Gastroesophageal sphincter (tissue), 4 donors: ENCODE measurements at regions not wholly inside any gene's neighbourhood (a gene's known extent, or its start where the extent isn't known, plus 50 kb on each side); places are given as distances from the start of the nearest gene placed in this dataset.

ENCODE experiments used
- ATAC-seq: fragments of 150-250 bp; one replicate; pipeline ENCODE4 v1.9.1; 2016; ENCODE audit warnings: mild to moderate bottlenecking, moderate library complexity
- H3K27ac ChIP-seq, 4 donors: fragments of 200-600 bp; sonication (generic) in 3 of 4; 1 replicate in 3 of 4; 2 replicates in 1 of 4; pipeline ENCODE4 v1.5.1; 2016 to 2019
- H3K27me3 ChIP-seq: fragments of 200-600 bp; sonication (generic); one replicate; pipeline ENCODE4 v1.5.1; 2019
- H3K36me3 ChIP-seq, 2 donors: fragments of 200-600 bp; sonication (generic); one replicate each; pipeline ENCODE4 v1.5.1; 2019; ENCODE audit warnings: control low read depth in 1 of 2
- H3K4me1 ChIP-seq, 3 donors: fragments of 200-600 bp; sonication (generic); 1 replicate in 2 of 3; 2 replicates in 1 of 3; pipeline ENCODE4 v1.5.1; 2016 to 2019; ENCODE audit warnings: control low read depth in 2 of 3
- H3K4me3 ChIP-seq, 2 donors: fragments of 200-600 bp; sonication (generic); one replicate each; pipeline ENCODE4 v1.5.1; 2019; ENCODE audit warnings: mild to moderate bottlenecking in 1 of 2, moderate library complexity in 1 of 2
- H3K9me3 ChIP-seq, 3 donors: fragments of 200-600 bp; sonication (generic); one replicate each; pipeline ENCODE4 v1.5.1; 2017 to 2019; ENCODE audit warnings: control low read depth in 2 of 3
- EP300 ChIP-seq: sonication (generic); formaldehyde crosslinking; IDR thresholded peaks from one replicate; pipeline ENCODE4 v1.6.1; 2017; ENCODE audit warnings: antibody characterized with exemption, mild to moderate bottlenecking
- POLR2A ChIP-seq, 2 donors: fragments of 450-650 bp; IDR thresholded peaks; one replicate each; pipeline ENCODE4 v1.6.1; 2017; ENCODE audit warnings: antibody characterized with exemption in 2 of 2, mild to moderate bottlenecking in 2 of 2, moderate library complexity in 1 of 2
- POLR2AphosphoS5 ChIP-seq: sonication (generic); formaldehyde crosslinking; IDR thresholded peaks from one replicate; pipeline ENCODE4 v1.6.1; 2017; ENCODE audit warnings: antibody characterized with exemption
- WGBS, 2 donors: methylation state at CpG; one replicate each; pipeline ENCODE4 v1.1.5; 2018; ENCODE audit warnings: low coverage in 1 of 2; 5-methylcytosine and 5-hydroxymethylcytosine counted together
- TF ChIP-seq, protein P1 (sequence below), 4 experiments: fragments of 200-600 bp in 2 of 4; fragments of 450-650 bp in 2 of 4; sonication (generic) in 1 of 4; IDR thresholded peaks; one replicate each; pipeline ENCODE4 v1.5.1; 2017 to 2019; ENCODE audit warnings: antibody characterized with exemption in 4 of 4, mild to moderate bottlenecking in 2 of 4, moderate library complexity in 2 of 4

DNA sequence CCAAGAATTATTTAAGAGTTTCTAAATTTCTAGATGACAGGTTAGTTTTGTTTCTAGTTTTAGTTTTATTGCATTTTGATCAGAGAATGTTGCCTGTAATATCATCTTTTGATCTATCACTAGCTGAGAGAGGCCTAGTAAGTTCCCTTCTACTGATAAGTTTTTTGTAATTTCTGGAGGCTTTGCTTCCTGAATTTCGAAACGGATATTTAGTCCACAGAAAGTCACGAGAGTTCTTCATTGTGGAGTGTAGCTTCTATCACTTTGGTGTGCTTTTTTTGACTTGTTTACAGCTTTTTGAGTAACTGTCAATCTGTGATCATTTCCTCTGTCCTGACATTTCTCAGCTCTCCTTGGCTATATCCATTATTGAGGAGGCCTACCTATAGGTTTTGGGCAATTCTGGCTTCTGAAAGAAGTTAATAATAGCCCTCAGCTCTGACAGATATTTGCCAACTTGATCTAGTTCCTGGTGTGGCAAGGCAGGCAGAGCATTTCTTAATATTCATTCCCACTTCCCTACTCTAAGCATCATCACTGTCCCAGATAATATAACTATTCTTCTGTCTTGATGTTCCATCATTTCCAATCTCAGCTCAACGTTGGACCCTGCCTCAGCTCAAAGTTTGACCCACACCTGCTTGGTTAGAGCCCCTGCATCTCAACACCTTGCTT lies 171.3 kb downstream of the BLID start:
- 17 to 45% methylated on average over 3 to 4 of the region's 4 CpGs for WGBS, 2 donors
- H3K4me3 ChIP-seq: no peak overlapping the region
- H3K36me3 ChIP-seq: no peaks in the 10 kb centered on the region
- no peak overlapping the region for H3K27ac ChIP-seq
- no peaks in the 10 kb centered on the region for H3K4me1 ChIP-seq
- no peak for ATAC-seq
- no peaks in the 10 kb centered on the region for H3K27me3 ChIP-seq
- TF ChIP-seq EP300: no peak
- TF ChIP-seq, protein P1, sequence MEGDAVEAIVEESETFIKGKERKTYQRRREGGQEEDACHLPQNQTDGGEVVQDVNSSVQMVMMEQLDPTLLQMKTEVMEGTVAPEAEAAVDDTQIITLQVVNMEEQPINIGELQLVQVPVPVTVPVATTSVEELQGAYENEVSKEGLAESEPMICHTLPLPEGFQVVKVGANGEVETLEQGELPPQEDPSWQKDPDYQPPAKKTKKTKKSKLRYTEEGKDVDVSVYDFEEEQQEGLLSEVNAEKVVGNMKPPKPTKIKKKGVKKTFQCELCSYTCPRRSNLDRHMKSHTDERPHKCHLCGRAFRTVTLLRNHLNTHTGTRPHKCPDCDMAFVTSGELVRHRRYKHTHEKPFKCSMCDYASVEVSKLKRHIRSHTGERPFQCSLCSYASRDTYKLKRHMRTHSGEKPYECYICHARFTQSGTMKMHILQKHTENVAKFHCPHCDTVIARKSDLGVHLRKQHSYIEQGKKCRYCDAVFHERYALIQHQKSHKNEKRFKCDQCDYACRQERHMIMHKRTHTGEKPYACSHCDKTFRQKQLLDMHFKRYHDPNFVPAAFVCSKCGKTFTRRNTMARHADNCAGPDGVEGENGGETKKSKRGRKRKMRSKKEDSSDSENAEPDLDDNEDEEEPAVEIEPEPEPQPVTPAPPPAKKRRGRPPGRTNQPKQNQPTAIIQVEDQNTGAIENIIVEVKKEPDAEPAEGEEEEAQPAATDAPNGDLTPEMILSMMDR (IDR thresholded peaks at IDR 0.05): no peak
- TF ChIP-seq POLR2AphosphoS5: no peak
- TF ChIP-seq POLR2A (IDR thresholded peaks at IDR 0.05): no peak
- no peaks in the 10 kb centered on the region for H3K9me3 ChIP-seq

DNA sequence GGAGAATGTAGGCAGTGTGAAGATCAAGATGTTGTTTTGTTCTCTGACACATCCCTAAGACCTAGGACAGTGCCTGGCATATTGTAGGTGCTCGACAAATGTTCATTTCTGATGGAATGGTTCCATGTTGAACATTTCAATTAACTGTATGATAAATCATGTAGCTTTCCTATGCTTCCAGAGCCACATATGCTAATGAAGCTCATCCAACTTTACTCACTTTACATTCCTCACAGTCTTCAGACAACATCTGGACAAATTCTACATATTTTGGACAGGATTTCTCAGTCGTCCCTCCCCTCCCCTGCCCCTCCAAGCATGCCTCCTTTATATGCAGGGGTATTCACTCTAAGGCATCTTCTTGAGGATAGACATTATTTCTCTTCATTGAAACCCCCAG lies 177.9 kb downstream of the BLID start:
- ATAC-seq: no peak
- 71 to 83% methylated on average over 2 of the region's 2 CpGs for WGBS, 2 donors
- Histone ChIP-seq H3K4me1 (no peaks in the 10 kb centered on the region), H3K27me3 (no peaks in the 10 kb centered on the region), H3K36me3 (no peaks in the 10 kb centered on the region), H3K9me3 (no peaks in the 10 kb centered on the region), H3K27ac (no peak overlapping the region), H3K4me3 (no peak overlapping the region)
- TF ChIP-seq EP300 (no peak), POLR2AphosphoS5 (no peak), POLR2A (IDR thresholded peaks at IDR 0.05) (no peak)
- TF ChIP-seq, protein P1 (IDR thresholded peaks at IDR 0.05): no peak

DNA sequence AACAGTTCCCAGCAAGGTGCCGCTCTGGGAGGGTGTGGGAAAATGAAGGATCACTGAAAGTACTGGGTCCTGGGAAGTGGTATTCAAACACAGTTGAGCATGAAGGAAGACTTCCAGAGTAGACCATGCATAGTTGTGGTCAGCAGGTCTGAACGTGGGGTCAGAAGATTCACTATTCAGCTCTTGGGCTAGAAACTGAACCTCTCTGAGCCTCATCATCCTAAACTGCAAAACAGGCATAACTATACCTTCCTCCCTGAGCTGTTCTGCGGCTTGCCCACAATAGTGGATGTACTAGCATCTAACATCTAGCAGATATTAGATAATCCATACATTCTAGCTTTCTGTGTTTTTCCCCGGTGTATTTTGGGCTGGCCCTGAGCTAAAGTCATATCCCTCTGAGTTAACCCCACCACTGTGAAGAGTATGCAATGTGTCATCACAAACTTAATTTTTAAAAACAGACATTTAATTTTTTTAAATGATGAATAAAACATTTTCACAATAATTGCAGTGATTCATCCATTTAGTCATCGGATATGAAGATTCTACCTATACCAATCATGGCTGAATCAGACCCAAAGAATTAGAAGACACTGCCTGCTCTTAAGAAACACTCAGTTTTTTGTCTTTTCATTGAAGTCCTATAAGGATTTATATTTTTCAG lies 179.1 kb downstream of the BLID start:
- H3K4me1 ChIP-seq: no peaks in the 10 kb centered on the region
- TF ChIP-seq POLR2AphosphoS5 (no peak), POLR2A (IDR thresholded peaks at IDR 0.05) (no peak), EP300 (no peak)
- H3K27me3 ChIP-seq: no peaks in the 10 kb centered on the region
- no peaks in the 10 kb centered on the region for H3K9me3 ChIP-seq
- H3K36me3 ChIP-seq: no peaks in the 10 kb centered on the region
- no peak overlapping the region for H3K4me3 ChIP-seq
- no peak overlapping the region for H3K27ac ChIP-seq
- WGBS, 2 donors: 59 to 71% methylated on average over 4 to 5 of the region's 5 CpGs
- ATAC-seq: no peak

DNA sequence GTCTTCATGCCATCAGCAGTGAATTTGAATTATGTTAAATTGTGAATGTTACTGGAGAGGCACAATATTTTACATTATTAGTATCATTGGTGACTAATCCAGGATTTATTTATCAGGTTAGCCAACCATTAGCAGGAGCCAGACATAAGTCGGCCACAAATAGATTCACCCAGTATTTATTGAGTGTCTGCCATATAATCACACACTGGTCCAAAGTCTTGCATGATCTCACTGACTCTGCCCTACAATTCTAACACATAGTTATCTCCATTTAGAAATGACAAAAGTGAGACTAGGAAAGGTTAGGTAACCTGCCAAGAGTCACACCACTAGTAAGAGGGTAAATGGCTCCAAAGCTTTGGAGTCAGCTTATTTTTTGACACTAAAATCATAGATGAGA lies 179.6 kb downstream of the BLID start:
- Histone ChIP-seq H3K9me3 (no peaks in the 10 kb centered on the region), H3K36me3 (no peaks in the 10 kb centered on the region), H3K27me3 (no peaks in the 10 kb centered on the region), H3K27ac (no peak overlapping the region), H3K4me3 (no peak overlapping the region), H3K4me1 (no peaks in the 10 kb centered on the region)
- ATAC-seq: no peak
- TF ChIP-seq POLR2A (IDR thresholded peaks at IDR 0.05) (no peak), POLR2AphosphoS5 (no peak)
- WGBS, 2 donors: 36 to 57% methylated on average over 1 of the region's 1 CpG

DNA sequence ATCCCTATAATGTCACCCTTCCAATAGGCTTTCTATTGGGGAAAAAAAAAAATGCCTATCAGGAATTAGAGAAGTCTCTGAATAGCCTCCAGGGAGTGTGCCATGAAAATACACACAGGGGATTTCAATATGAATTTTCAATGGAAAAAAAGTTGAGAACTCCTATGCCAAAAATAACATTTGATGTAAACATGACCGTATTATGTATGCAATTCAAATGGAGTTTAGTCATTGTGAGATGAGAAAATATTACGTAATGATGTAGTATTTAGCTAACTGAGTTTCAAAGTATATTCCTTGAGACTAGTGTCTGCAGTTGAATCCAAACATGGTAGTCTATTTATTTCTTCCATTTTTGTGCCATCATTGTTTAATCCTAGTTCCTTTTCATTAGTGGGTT lies 182.3 kb downstream of the BLID start:
- no peaks in the 10 kb centered on the region for H3K27me3 ChIP-seq
- TF ChIP-seq, protein P1 (IDR thresholded peaks at IDR 0.05): no peak
- TF ChIP-seq POLR2A (IDR thresholded peaks at IDR 0.05) (no peak), EP300 (no peak), POLR2AphosphoS5 (no peak)
- ATAC-seq: no peak
- peaks cover 5 to 20% (median 5%) of the 10 kb centered on the region in 3 donors for H3K4me1 ChIP-seq
- H3K4me3 ChIP-seq: no peak overlapping the region
- 34 to 75% methylated on average over 2 of the region's 2 CpGs for WGBS, 2 donors
- no peak overlapping the region for H3K27ac ChIP-seq
- H3K9me3 ChIP-seq: no peaks in the 10 kb centered on the region
- H3K36me3 ChIP-seq: no peaks in the 10 kb centered on the region

DNA sequence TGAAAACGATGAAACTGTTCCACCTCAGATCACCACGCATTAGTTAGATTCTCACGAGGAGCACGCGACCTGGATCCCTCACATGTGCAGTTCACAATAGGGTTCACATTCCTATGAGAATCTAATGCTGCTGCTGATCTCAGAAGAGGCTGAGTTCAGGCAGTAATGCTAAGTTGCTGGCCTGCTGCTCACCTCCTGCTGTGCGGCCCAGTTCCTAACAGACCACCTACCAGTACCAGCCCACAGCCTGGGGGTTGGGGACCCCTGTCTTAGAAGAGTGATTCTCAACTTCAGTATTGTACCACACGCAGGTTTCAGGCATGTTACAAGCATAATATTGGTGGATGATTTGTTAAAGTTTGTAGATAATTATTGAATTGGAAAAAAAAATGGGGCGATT lies 182.7 kb downstream of the BLID start:
- Histone ChIP-seq H3K36me3 (no peaks in the 10 kb centered on the region), H3K27ac (no peak overlapping the region), H3K4me1 (peaks cover 5 to 24% (median 5%) of the 10 kb centered on the region in 3 donors), H3K9me3 (no peaks in the 10 kb centered on the region), H3K27me3 (no peaks in the 10 kb centered on the region), H3K4me3 (no peak overlapping the region)
- WGBS, 2 donors: 97 to 100% methylated on average over 2 to 7 of the region's 8 CpGs
- ATAC-seq: no peak
- TF ChIP-seq, protein P1 (IDR thresholded peaks at IDR 0.05): no peak
- TF ChIP-seq POLR2A (IDR thresholded peaks at IDR 0.05) (no peak), POLR2AphosphoS5 (no peak), EP300 (no peak)
